ENCODE measurements at regions not wholly inside any gene's neighbourhood (a gene's known extent, or its start where the extent isn't known, plus 50 kb on each side); places are given as distances from the start of the nearest gene placed in this dataset.

GRCh38 chr6:48471326-48471725 lies 360.3 kb upstream of the PTCHD4 start:
- intact Hi-C loops (cut with DNase I) = no loop called here
- H3K27me3 ChIP-seq = no peaks in the 10 kb centered on the region
- no peaks in the 10 kb centered on the region for H3K4me1 ChIP-seq
- no peak overlapping the region for H3K4me3 ChIP-seq (replicated peaks in 1 of 3)
- TF ChIP-seq POLR2A (IDR thresholded peaks at IDR 0.05) (no peak), CTCF (IDR thresholded peaks at IDR 0.05) (no peak)
- no peaks in the 10 kb centered on the region for H3K36me3 ChIP-seq
- H3K9me3 ChIP-seq = no peaks in the 10 kb centered on the region
- H3K27ac ChIP-seq = no peak overlapping the region
- 86 to 94% methylated on average over 1 of the region's 1 CpG for WGBS, 2 donors
- DNase-seq = no peak

- H3K4me1 ChIP-seq = no peaks in the 10 kb centered on the region
- 86 to 88% methylated on average over 2 of the region's 2 CpGs for WGBS, 2 donors
- TF ChIP-seq POLR2A (IDR thresholded peaks at IDR 0.05) (no peak), CTCF (IDR thresholded peaks at IDR 0.05) (no peak)
- H3K36me3 ChIP-seq = no peaks in the 10 kb centered on the region
- H3K27ac ChIP-seq = no peak overlapping the region
- no peak for DNase-seq
- no peaks in the 10 kb centered on the region for H3K9me3 ChIP-seq
- H3K27me3 ChIP-seq = no peaks in the 10 kb centered on the region
- H3K4me3 ChIP-seq (replicated peaks in 1 of 3) = no peak overlapping the region
- intact Hi-C loops (cut with DNase I) = no loop called here
Observed at GRCh38 chr6:48449002-48449401, 338.0 kb upstream of the PTCHD4 start.

GRCh38 chr6:48447251-48447650 lies 336.3 kb upstream of the PTCHD4 start:
- no peak overlapping the region for H3K27ac ChIP-seq
- no peak for DNase-seq
- no peaks in the 10 kb centered on the region for H3K4me1 ChIP-seq
- intact Hi-C loops (cut with DNase I) = no loop called here
- H3K9me3 ChIP-seq = no peaks in the 10 kb centered on the region
- no peak for TF ChIP-seq POLR2A (IDR thresholded peaks at IDR 0.05)
- no peak for TF ChIP-seq CTCF (IDR thresholded peaks at IDR 0.05)
- H3K36me3 ChIP-seq = no peaks in the 10 kb centered on the region
- 95% methylated on average over 5 of the region's 5 CpGs for WGBS, 2 donors
- no peak overlapping the region for H3K4me3 ChIP-seq (replicated peaks in 1 of 3)
- H3K27me3 ChIP-seq = no peaks in the 10 kb centered on the region

GRCh38 chr6:48429610-48430009 lies 318.6 kb upstream of the PTCHD4 start:
- DNase-seq = no peak
- H3K4me1 ChIP-seq = no peaks in the 10 kb centered on the region
- TF ChIP-seq POLR2A (IDR thresholded peaks at IDR 0.05) (no peak), CTCF (IDR thresholded peaks at IDR 0.05) (no peak)
- H3K4me3 ChIP-seq (replicated peaks in 1 of 3) = no peak overlapping the region
- no peaks in the 10 kb centered on the region for H3K27me3 ChIP-seq
- no peak overlapping the region for H3K27ac ChIP-seq
- no peaks in the 10 kb centered on the region for H3K36me3 ChIP-seq
- intact Hi-C loops (cut with DNase I) = no loop called here
- no peaks in the 10 kb centered on the region for H3K9me3 ChIP-seq

GRCh38 chr6:48429021-48429420 lies 318.0 kb upstream of the PTCHD4 start:
- H3K4me1 ChIP-seq = no peaks in the 10 kb centered on the region
- H3K4me3 ChIP-seq (replicated peaks in 1 of 3) = no peak overlapping the region
- TF ChIP-seq CTCF (IDR thresholded peaks at IDR 0.05) = no peak
- no peak overlapping the region for H3K27ac ChIP-seq
- DNase-seq = no peak
- no peaks in the 10 kb centered on the region for H3K27me3 ChIP-seq
- H3K36me3 ChIP-seq = no peaks in the 10 kb centered on the region
- intact Hi-C loops (cut with DNase I) = no loop called here
- no peaks in the 10 kb centered on the region for H3K9me3 ChIP-seq
